ENCODE measurements at regions not wholly inside any gene's neighbourhood (a gene's known extent, or its start where the extent isn't known, plus 50 kb on each side); places are given as distances from the start of the nearest gene placed in this dataset.
"Not testable (repeated sequence)": the region's sequence is repeated elsewhere in the genome, so short reads cannot be mapped to it uniquely, and the experiment has no call there.

DNA sequence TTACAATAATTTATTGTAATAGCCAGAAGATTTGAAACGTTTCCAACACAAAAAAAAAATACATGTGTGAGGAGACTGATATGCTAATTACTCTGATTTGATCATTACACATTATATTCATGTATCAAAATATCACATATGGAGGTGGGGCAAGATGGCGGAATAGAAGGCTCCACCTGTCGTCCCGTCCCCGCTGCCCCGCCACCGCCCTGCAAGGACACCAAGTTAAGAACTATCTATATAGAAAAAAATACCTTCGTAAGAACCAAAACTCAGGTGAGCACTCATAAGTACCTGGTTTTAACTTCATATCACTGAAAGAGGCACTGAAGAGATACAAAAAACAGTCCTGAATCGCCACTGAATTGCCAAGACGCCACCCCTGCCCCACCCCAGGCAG lies 60.9 kb upstream of the SCRG1 start:
- H3K9me3 ChIP-seq (ENCODE audit: low read depth, low read length, poor library complexity, severe bottlenecking), result no peaks in the 10 kb centered on the region
- CTCF ChIA-PET, result no interaction called here
- no TSS peak for BruUV-seq (replicated peaks)
- POLR2A ChIA-PET (ENCODE audit: low non-redundant PET), result no interaction called here
- H3K27ac ChIP-seq (ENCODE audit: low read depth, low read length, poor library complexity, severe bottlenecking), result no peak overlapping the region
- DNase-seq (ENCODE audit: low spot score), result no peak
- H3K4me3 ChIP-seq (ENCODE audit: low read depth, low read length, poor library complexity, severe bottlenecking), result no peak overlapping the region
- H3K27me3 ChIP-seq (replicated peaks; ENCODE audit: insufficient read depth, low read depth, low read length, poor library complexity), result no peaks in the 10 kb centered on the region
- no peaks in the 10 kb centered on the region for H3K36me3 ChIP-seq (ENCODE audit: insufficient read depth, low read length, poor library complexity, severe bottlenecking)
- H3K4me1 ChIP-seq (ENCODE audit: insufficient read depth, low read length, poor library complexity, severe bottlenecking), result no peaks in the 10 kb centered on the region
- intact Hi-C loops (cut with micrococcal nuclease; ENCODE audit: unreplicated experiment), result no loop called here
- TF ChIP-seq CTCF (conservative IDR thresholded peaks at IDR 0.05; ENCODE audit: low read depth, low read length) (no peak), EZH2 (IDR thresholded peaks at IDR 0.05; ENCODE audit: borderline replicate concordance, low read depth, low read length, poor library complexity, severe bottlenecking) (no peak)

DNA sequence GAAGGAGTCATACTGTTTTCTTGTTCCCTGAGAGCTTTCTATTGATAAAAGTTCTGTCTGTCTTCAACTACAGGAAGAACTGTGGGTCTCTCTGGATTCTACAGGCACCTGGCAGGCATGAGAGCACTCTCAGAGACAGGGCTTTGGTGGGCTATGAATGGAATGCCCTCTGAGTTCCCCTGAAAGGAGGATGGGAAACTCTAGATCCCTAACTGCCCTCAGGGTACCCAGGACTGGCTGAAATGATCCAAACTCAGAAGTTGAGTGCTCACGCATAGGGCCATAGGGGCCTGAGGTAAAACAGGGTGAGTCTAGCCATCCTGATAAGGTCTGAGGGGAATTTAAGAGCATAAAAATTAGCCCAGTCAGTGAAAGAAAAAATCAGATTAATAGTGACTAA lies 59.0 kb upstream of the SCRG1 start:
- Histone ChIP-seq H3K4me3 (ENCODE audit: low read depth, low read length, poor library complexity, severe bottlenecking) (no peak overlapping the region), H3K27ac (ENCODE audit: low read depth, low read length, poor library complexity, severe bottlenecking) (no peak overlapping the region), H3K36me3 (ENCODE audit: insufficient read depth, low read length, poor library complexity, severe bottlenecking) (no peaks in the 10 kb centered on the region), H3K9me3 (ENCODE audit: low read depth, low read length, poor library complexity, severe bottlenecking) (no peaks in the 10 kb centered on the region), H3K4me1 (ENCODE audit: insufficient read depth, low read length, poor library complexity, severe bottlenecking) (no peaks in the 10 kb centered on the region), H3K27me3 (replicated peaks; ENCODE audit: insufficient read depth, low read depth, low read length, poor library complexity) (no peaks in the 10 kb centered on the region)
- no TSS peak for BruUV-seq (replicated peaks)
- ChIA-PET POLR2A (ENCODE audit: low non-redundant PET) (no interaction called here), CTCF (no interaction called here)
- TF ChIP-seq CTCF (conservative IDR thresholded peaks at IDR 0.05; ENCODE audit: low read depth, low read length) (no peak), EZH2 (IDR thresholded peaks at IDR 0.05; ENCODE audit: borderline replicate concordance, low read depth, low read length, poor library complexity, severe bottlenecking) (no peak)
- intact Hi-C loops (cut with micrococcal nuclease; ENCODE audit: unreplicated experiment), result no loop called here
- DNase-seq (ENCODE audit: low spot score), result no peak

DNA sequence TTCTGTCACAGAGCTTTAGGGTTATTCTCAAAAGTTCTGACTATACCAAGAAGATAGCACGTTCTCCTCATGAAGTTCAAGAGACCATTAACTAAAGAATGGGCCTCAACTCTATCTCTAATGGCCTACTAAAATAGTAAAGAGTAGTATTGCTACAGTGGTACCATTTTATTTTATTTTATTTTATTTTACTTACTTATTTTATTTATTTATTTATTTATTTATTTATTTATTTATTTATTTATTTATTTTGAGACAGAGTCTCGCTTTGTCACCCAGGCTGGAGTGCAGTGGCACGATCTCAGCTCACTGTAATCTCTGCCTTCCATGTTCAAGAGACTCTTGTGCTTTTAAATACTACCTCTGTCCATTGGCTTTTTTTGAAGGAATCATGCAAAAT lies 52.5 kb upstream of the SCRG1 start:
- H3K27ac ChIP-seq (ENCODE audit: low read depth, low read length, poor library complexity, severe bottlenecking); H3K27me3 ChIP-seq (replicated peaks; ENCODE audit: insufficient read depth, low read depth, low read length, poor library complexity); BruUV-seq (replicated peaks); H3K9me3 ChIP-seq (ENCODE audit: low read depth, low read length, poor library complexity, severe bottlenecking); CTCF ChIA-PET; H3K36me3 ChIP-seq (ENCODE audit: insufficient read depth, low read length, poor library complexity, severe bottlenecking); intact Hi-C loops (cut with micrococcal nuclease; ENCODE audit: unreplicated experiment); POLR2A ChIA-PET (ENCODE audit: low non-redundant PET); DNase-seq (ENCODE audit: low spot score); H3K4me3 ChIP-seq (ENCODE audit: low read depth, low read length, poor library complexity, severe bottlenecking): not testable (repeated sequence)
- peaks cover 22% of the 10 kb centered on the region for H3K4me1 ChIP-seq (ENCODE audit: insufficient read depth, low read length, poor library complexity, severe bottlenecking)

DNA sequence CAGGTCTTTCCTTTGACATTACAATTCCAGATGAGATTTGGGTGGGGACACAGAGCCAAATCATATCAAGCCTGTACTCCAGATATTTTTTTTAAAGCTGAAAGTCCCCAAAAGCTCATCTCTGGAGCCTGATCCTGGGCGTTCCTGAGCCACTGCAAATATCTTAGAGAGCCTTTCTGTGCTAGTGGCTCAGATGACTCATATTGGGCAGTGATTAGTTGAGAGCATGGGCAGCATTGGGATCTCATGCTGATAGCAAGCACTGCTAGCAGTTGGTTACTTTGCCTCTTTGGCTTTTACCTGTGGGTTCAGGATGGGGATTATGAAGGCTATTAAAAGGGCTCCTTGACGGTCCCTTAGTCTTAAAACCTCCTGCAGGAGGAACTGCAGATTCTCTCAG lies 51.4 kb upstream of the SCRG1 start:
- peaks cover 22% of the 10 kb centered on the region for H3K4me1 ChIP-seq (ENCODE audit: insufficient read depth, low read length, poor library complexity, severe bottlenecking)
- H3K36me3 ChIP-seq (ENCODE audit: insufficient read depth, low read length, poor library complexity, severe bottlenecking), result no peaks in the 10 kb centered on the region
- no peak for DNase-seq (ENCODE audit: low spot score)
- no peak for TF ChIP-seq EZH2 (IDR thresholded peaks at IDR 0.05; ENCODE audit: borderline replicate concordance, low read depth, low read length, poor library complexity, severe bottlenecking)
- TF ChIP-seq CTCF (conservative IDR thresholded peaks at IDR 0.05; ENCODE audit: low read depth, low read length), result no peak
- no peak overlapping the region for H3K4me3 ChIP-seq (ENCODE audit: low read depth, low read length, poor library complexity, severe bottlenecking)
- ChIA-PET CTCF (interaction anchor here (0.5 kb wide), 1 partner anchor 662 kb away, joined by 4 read pairs; no protein-coding TSS in a partner anchor), POLR2A (ENCODE audit: low non-redundant PET) (no interaction called here)
- no peaks in the 10 kb centered on the region for H3K27me3 ChIP-seq (replicated peaks; ENCODE audit: insufficient read depth, low read depth, low read length, poor library complexity)
- intact Hi-C loops (cut with micrococcal nuclease; ENCODE audit: unreplicated experiment), result no loop called here
- BruUV-seq (replicated peaks), result no TSS peak
- H3K27ac ChIP-seq (ENCODE audit: low read depth, low read length, poor library complexity, severe bottlenecking), result no peak overlapping the region
- H3K9me3 ChIP-seq (ENCODE audit: low read depth, low read length, poor library complexity, severe bottlenecking), result no peaks in the 10 kb centered on the region
